Central memory CD8-positive, alpha-beta T cell (primary cell): ENCODE measurements at regions not wholly inside any gene's neighbourhood (a gene's known extent, or its start where the extent isn't known, plus 50 kb on each side); places are given as distances from the start of the nearest gene placed in this dataset.

Experiments used
- ATAC-seq: fragments of 150-1000 bp; cut with Tn5 transposase; replicated peaks from 2 replicates; pipeline ENCODE4 v1.10.0; 2022; ENCODE audit warnings: mild to moderate bottlenecking, moderate FRiP score, moderate number of reproducible peaks; ENCODE audit not compliant: poor library complexity, severe bottlenecking; ENCODE audit errors: extremely low read depth
- DNase-seq, 2 donors: peaks; one replicate each; pipeline ENCODE4 v3.0.0; 2021; ENCODE audit warnings: low spot score in 2 of 2
- H3K27ac Mint-ChIP-seq: one replicate; pipeline ENCODE4 v1.8.0; 2022; ENCODE audit warnings: low read depth, mild to moderate bottlenecking, moderate library complexity, mixed read lengths
- H3K27me3 Mint-ChIP-seq: one replicate; pipeline ENCODE4 v1.8.0; 2022; ENCODE audit warnings: mixed read lengths
- H3K36me3 Mint-ChIP-seq: one replicate; pipeline ENCODE4 v1.8.0; 2022; ENCODE audit warnings: mild to moderate bottlenecking, moderate library complexity, mixed read lengths; ENCODE audit not compliant: insufficient read depth
- H3K4me1 Mint-ChIP-seq: one replicate; pipeline ENCODE4 v1.8.0; 2022; ENCODE audit warnings: mixed read lengths
- H3K4me3 Mint-ChIP-seq: one replicate; pipeline ENCODE4 v1.8.0; 2022; ENCODE audit warnings: mild to moderate bottlenecking, moderate library complexity, mixed read lengths
- H3K9me3 Mint-ChIP-seq: one replicate; pipeline ENCODE4 v1.8.0; 2022; ENCODE audit warnings: mixed read lengths

- no peak overlapping the region for H3K4me3 Mint-ChIP-seq
- H3K27me3 Mint-ChIP-seq, result no peaks in the 10 kb centered on the region
- ATAC-seq (no peak), DNase-seq (no peak)
- H3K27ac Mint-ChIP-seq, result no peak overlapping the region
- no peaks in the 10 kb centered on the region for H3K36me3 Mint-ChIP-seq
- no peaks in the 10 kb centered on the region for H3K4me1 Mint-ChIP-seq
- no peaks in the 10 kb centered on the region for H3K9me3 Mint-ChIP-seq
Observed at GRCh38 chr5:101418713-101419118, 515.6 kb upstream of the ST8SIA4 start.

GRCh38 chr5:101404531-101404930 lies 501.4 kb upstream of the ST8SIA4 start:
- no peak overlapping the region for H3K27ac Mint-ChIP-seq
- no peak for ATAC-seq
- H3K9me3 Mint-ChIP-seq, result no peaks in the 10 kb centered on the region
- no peak for DNase-seq
- no peaks in the 10 kb centered on the region for H3K4me1 Mint-ChIP-seq
- H3K4me3 Mint-ChIP-seq, result no peak overlapping the region
- H3K36me3 Mint-ChIP-seq, result peaks cover 2% of the 10 kb centered on the region
- H3K27me3 Mint-ChIP-seq, result no peaks in the 10 kb centered on the region

DNA sequence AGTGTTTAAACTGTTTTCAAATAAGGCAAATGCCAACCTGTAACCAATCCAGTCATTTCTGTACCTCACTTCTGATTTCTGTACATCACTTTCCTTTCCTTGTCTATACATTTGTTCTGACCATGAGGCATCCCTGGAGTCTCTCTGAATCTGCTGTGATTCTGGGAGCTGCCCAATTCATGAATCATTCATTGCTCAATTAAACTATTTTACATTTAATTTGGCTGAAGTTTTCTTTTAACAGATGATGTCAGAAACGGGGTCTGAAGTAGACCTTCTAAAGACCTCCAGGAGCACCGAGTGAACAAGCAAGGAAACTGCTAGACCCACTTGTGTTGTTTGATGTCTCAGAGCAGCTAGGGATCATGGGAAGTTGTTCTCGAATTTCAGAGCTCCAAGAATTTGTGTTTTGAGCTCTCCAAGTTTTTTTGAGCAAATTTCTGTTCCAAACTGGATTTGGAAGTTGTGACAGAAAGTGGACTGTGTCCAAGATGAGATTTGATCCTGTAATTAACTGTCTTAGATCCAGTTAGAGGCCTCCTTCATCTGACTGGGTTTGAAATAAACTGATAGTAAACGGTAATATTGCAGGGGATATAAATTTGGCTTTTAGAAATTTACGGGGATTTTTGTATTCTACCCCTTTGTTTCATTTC lies 490.8 kb upstream of the ST8SIA4 start:
- ATAC-seq, result no peak
- no peak overlapping the region for H3K27ac Mint-ChIP-seq

GRCh38 chr5:101390151-101390908 lies 487.2 kb upstream of the ST8SIA4 start:
- no peaks in the 10 kb centered on the region for H3K4me1 Mint-ChIP-seq
- ATAC-seq (no peak), DNase-seq (no peak)
- H3K4me3 Mint-ChIP-seq, result no peak overlapping the region
- no peaks in the 10 kb centered on the region for H3K9me3 Mint-ChIP-seq
- no peak overlapping the region for H3K27ac Mint-ChIP-seq
- H3K27me3 Mint-ChIP-seq, result no peaks in the 10 kb centered on the region
- H3K36me3 Mint-ChIP-seq, result no peaks in the 10 kb centered on the region

More for the DNA sequence above, 490.8 kb upstream of the ST8SIA4 start:
- no peaks in the 10 kb centered on the region for H3K36me3 Mint-ChIP-seq
- H3K4me1 Mint-ChIP-seq, result no peaks in the 10 kb centered on the region
- no peak for DNase-seq
- H3K27me3 Mint-ChIP-seq, result no peaks in the 10 kb centered on the region
- H3K9me3 Mint-ChIP-seq, result no peaks in the 10 kb centered on the region
- no peak overlapping the region for H3K4me3 Mint-ChIP-seq

- Mint-ChIP-seq H3K9me3 (no peaks in the 10 kb centered on the region), H3K27me3 (no peaks in the 10 kb centered on the region), H3K27ac (no peak overlapping the region), H3K4me3 (no peak overlapping the region), H3K4me1 (no peaks in the 10 kb centered on the region), H3K36me3 (no peaks in the 10 kb centered on the region)
- ATAC-seq, result no peak
- no peak for DNase-seq
Observed at GRCh38 chr5:101385276-101385675, 482.2 kb upstream of the ST8SIA4 start.

GRCh38 chr5:101370181-101370580 lies 467.1 kb upstream of the ST8SIA4 start:
- no peaks in the 10 kb centered on the region for H3K27me3 Mint-ChIP-seq
- ATAC-seq (no peak), DNase-seq (no peak)
- H3K9me3 Mint-ChIP-seq, result no peaks in the 10 kb centered on the region
- no peaks in the 10 kb centered on the region for H3K4me1 Mint-ChIP-seq
- no peak overlapping the region for H3K4me3 Mint-ChIP-seq
- H3K27ac Mint-ChIP-seq, result no peak overlapping the region
- no peaks in the 10 kb centered on the region for H3K36me3 Mint-ChIP-seq

- Mint-ChIP-seq H3K4me3 (no peak overlapping the region), H3K27me3 (no peaks in the 10 kb centered on the region), H3K9me3 (no peaks in the 10 kb centered on the region), H3K36me3 (no peaks in the 10 kb centered on the region), H3K27ac (no peak overlapping the region), H3K4me1 (no peaks in the 10 kb centered on the region)
- DNase-seq, result no peak
- ATAC-seq, result no peak
Observed at GRCh38 chr5:101364469-101364868, 461.4 kb upstream of the ST8SIA4 start.

DNA sequence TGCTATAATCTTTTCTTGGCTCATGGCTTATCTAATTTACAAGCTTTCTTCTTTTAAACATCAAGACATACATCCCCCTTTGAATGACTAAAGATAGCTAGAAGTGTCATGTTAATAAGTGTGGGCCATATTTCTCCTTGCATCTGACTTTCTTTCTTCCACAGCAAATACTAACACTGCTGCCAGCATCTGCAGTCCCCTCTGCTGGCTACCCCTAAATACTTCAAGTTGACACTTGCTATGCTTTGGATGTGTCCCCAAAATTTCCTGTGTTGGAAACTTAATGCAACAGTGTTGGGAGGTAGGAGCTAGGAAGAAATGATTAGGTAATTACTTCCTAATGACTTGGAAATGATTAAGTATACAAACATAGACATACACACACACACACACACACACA lies 459.0 kb upstream of the ST8SIA4 start:
- Mint-ChIP-seq H3K9me3 (no peaks in the 10 kb centered on the region), H3K36me3 (no peaks in the 10 kb centered on the region), H3K27ac (no peak overlapping the region), H3K4me1 (no peaks in the 10 kb centered on the region), H3K27me3 (no peaks in the 10 kb centered on the region), H3K4me3 (no peak overlapping the region)
- DNase-seq (no peak), ATAC-seq (no peak)

DNA sequence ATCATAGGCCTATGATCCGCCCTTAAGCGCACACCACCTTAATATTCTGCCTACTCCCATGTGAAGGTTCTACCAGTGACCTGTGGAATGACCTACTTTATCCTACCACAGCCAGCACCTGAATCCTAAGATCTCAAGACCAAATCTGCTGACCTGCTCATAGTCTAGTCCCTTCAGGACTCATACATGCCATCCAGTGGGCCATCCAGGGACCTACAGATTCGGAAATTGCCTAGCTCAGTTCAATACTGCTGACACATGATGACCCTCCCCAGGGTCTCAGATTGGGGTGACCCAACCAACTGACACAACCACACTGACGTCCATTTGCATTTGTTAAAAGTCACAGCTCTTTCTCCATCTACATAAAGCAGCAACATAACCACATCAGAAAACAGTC lies 443.8 kb upstream of the ST8SIA4 start:
- Mint-ChIP-seq H3K4me1 (no peaks in the 10 kb centered on the region), H3K9me3 (peaks cover 11% of the 10 kb centered on the region), H3K27me3 (no peaks in the 10 kb centered on the region), H3K27ac (no peak overlapping the region), H3K36me3 (no peaks in the 10 kb centered on the region), H3K4me3 (no peak overlapping the region)
- ATAC-seq (no peak), DNase-seq (no peak)

DNA sequence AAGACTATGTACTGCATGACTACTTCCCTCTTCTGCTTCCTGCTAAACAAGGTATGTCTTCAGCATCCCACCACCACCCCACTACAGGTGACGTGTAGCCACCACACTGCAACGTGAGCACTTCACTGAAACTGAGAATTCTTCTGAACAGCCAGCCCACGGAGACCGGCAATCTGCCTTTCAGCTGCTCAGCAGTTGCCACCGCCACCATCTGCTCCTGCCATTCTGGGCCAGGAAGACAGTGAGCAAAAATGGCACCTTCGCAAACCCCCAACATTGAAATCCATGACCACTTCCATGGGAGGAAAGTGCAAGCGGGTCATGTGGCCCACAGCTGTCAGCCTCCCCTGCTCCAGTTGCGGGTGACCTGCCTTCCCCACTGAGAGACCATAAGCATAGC lies 443.4 kb upstream of the ST8SIA4 start:
- H3K27ac Mint-ChIP-seq, result no peak overlapping the region

DNA sequence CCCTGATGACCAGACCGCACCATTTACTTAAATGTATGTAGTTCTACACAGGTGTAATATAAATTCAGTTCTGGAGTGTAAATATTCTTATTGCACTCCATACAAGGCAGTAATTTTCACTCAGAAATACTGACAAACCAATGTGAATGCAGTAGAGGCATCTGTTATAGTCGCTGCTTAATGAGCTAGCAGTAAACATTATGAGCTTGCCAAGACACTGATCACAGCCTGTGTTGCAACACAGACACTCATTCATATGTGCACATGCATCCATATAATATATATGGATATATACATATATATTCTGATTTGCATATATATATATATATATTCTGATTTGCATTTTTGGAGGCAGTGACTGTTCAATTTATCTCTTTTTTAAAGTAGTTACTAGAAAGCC lies 435.1 kb upstream of the ST8SIA4 start:
- ATAC-seq (no peak), DNase-seq (no peak)
- H3K4me3 Mint-ChIP-seq, result no peak overlapping the region
- H3K36me3 Mint-ChIP-seq, result peaks cover 2% of the 10 kb centered on the region
- H3K4me1 Mint-ChIP-seq, result no peaks in the 10 kb centered on the region
- no peak overlapping the region for H3K27ac Mint-ChIP-seq
- H3K9me3 Mint-ChIP-seq, result peaks cover 6% of the 10 kb centered on the region
- no peaks in the 10 kb centered on the region for H3K27me3 Mint-ChIP-seq

More for the DNA sequence above, 443.4 kb upstream of the ST8SIA4 start:
- no peaks in the 10 kb centered on the region for H3K27me3 Mint-ChIP-seq
- no peaks in the 10 kb centered on the region for H3K36me3 Mint-ChIP-seq
- DNase-seq (no peak), ATAC-seq (no peak)
- no peak overlapping the region for H3K4me3 Mint-ChIP-seq
- H3K4me1 Mint-ChIP-seq, result no peaks in the 10 kb centered on the region
- peaks cover 11% of the 10 kb centered on the region for H3K9me3 Mint-ChIP-seq

- H3K9me3 Mint-ChIP-seq, result peaks cover 7% of the 10 kb centered on the region
- DNase-seq (no peak), ATAC-seq (no peak)
- H3K36me3 Mint-ChIP-seq, result no peaks in the 10 kb centered on the region
- H3K4me1 Mint-ChIP-seq, result no peaks in the 10 kb centered on the region
- no peak overlapping the region for H3K27ac Mint-ChIP-seq
- no peaks in the 10 kb centered on the region for H3K27me3 Mint-ChIP-seq
- H3K4me3 Mint-ChIP-seq, result no peak overlapping the region
Observed at GRCh38 chr5:101327816-101328215, 424.7 kb upstream of the ST8SIA4 start.

- Mint-ChIP-seq H3K4me1 (no peaks in the 10 kb centered on the region), H3K4me3 (no peak overlapping the region), H3K36me3 (no peaks in the 10 kb centered on the region), H3K9me3 (peaks cover 7% of the 10 kb centered on the region), H3K27me3 (no peaks in the 10 kb centered on the region), H3K27ac (no peak overlapping the region)
- no peak for DNase-seq
- no peak for ATAC-seq
Observed at GRCh38 chr5:101326766-101327165, 423.7 kb upstream of the ST8SIA4 start.
